OCI-LY7 (cell line): ENCODE measurements at regions not wholly inside any gene's neighbourhood (a gene's known extent, or its start where the extent isn't known, plus 50 kb on each side); places are given as distances from the start of the nearest gene placed in this dataset.

Experiments used
- BruUV-seq: library from RNA; stranded (reverse); fragments of 400-500 nt; replicated peaks from 2 replicates; lab custom pipeline; 2021; lab: Mats Ljungman, UMichigan
- CTCF ChIA-PET: fragments of 300-600 bp; sonication (Branson Sonifier 250); formaldehyde crosslinking; loops from one replicate; lab custom pipeline; 2022; ENCODE audit warnings: antibody characterized with exemption; ENCODE audit not compliant: unreplicated experiment; lab: Charles Lee
- POLR2A ChIA-PET: fragments of 300-600 bp; sonication (Branson Sonifier 250); formaldehyde crosslinking; loops from one replicate; lab custom pipeline; 2022; ENCODE audit warnings: antibody characterized with exemption; lab: Charles Lee
- DNase-seq: peaks from one replicate; pipeline ENCODE4 v3.0.0-alpha.2; 2015; ENCODE audit warnings: low spot score
- H2AFZ ChIP-seq: fragments of 200-600 bp; sonication (generic), shearing (Covaris generic); 2 replicates; pipeline ENCODE4 v1.6.1; 2014; ENCODE audit warnings: mild to moderate bottlenecking, antibody characterized with exemption, low read length, moderate library complexity
- H3K27ac ChIP-seq: fragments of 200-600 bp; sonication (generic); 2 replicates; pipeline ENCODE4 v1.5.1; 2014; ENCODE audit warnings: mixed run types, low read depth, mild to moderate bottlenecking, moderate library complexity, low read length, inconsistent platforms; ENCODE audit not compliant: poor library complexity, severe bottlenecking
- H3K36me3 ChIP-seq: fragments of 200-600 bp; sonication (generic); 2 replicates; pipeline ENCODE4 v1.6.1; 2014; ENCODE audit warnings: mild to moderate bottlenecking, antibody characterized with exemption, low read length, moderate library complexity, mixed read lengths; ENCODE audit not compliant: insufficient read depth
- H3K4me1 ChIP-seq: fragments of 200-600 bp; sonication (generic); 2 replicates; pipeline ENCODE4 v1.5.1; 2014; ENCODE audit warnings: mild to moderate bottlenecking, low read length; ENCODE audit not compliant: insufficient read depth, poor library complexity, severe bottlenecking
- H3K4me2 ChIP-seq: fragments of 200-600 bp; sonication (generic); 2 replicates; pipeline ENCODE4 v1.6.1; 2014; ENCODE audit warnings: mild to moderate bottlenecking, low read length
- H3K4me3 ChIP-seq: fragments of 200-600 bp; sonication (generic); 2 replicates; pipeline ENCODE4 v1.5.1; 2014; ENCODE audit warnings: mild to moderate bottlenecking, low read depth, low read length; ENCODE audit not compliant: poor library complexity, severe bottlenecking
- H3K79me2 ChIP-seq: fragments of 200-600 bp; sonication (generic); 2 replicates; pipeline ENCODE4 v1.6.1; 2016; ENCODE audit warnings: low read depth, mild to moderate bottlenecking, low read length, moderate library complexity, mixed read lengths; ENCODE audit not compliant: insufficient read depth
- H3K9me2 ChIP-seq: fragments of 200-600 bp; sonication (generic); 2 replicates; pipeline ENCODE4 v1.6.1; 2016; ENCODE audit warnings: mild to moderate bottlenecking, low read length, mixed read lengths; ENCODE audit not compliant: insufficient read depth
- H3K9me3 ChIP-seq: fragments of 200-600 bp; sonication (generic); 2 replicates; pipeline ENCODE4 v1.6.1; 2014; ENCODE audit warnings: mild to moderate bottlenecking, mixed run types, low read length, mixed read lengths
- H4K20me1 ChIP-seq: fragments of 200-600 bp; sonication (generic); 2 replicates; pipeline ENCODE4 v1.6.1; 2014; ENCODE audit warnings: mild to moderate bottlenecking, antibody characterized with exemption, low read length, moderate library complexity, mixed read lengths; ENCODE audit not compliant: insufficient read depth
- CTCF ChIP-seq: fragments of 200-600 bp; sonication (generic); conservative IDR thresholded peaks from 2 replicates; pipeline ENCODE4 v1.5.1; 2014; ENCODE audit warnings: mild to moderate bottlenecking, antibody characterized with exemption, low read length, moderate library complexity, mixed read lengths
- EZH2phosphoT487 ChIP-seq: fragments of 200-600 bp; sonication (generic); IDR thresholded peaks from 2 replicates; pipeline ENCODE4 v1.6.1; 2018; ENCODE audit warnings: low read depth, borderline replicate concordance, mild to moderate bottlenecking, mixed run types, antibody characterized with exemption, low read length, moderate library complexity, mixed read lengths
- intact Hi-C: fragments of 100-400 bp; cut with micrococcal nuclease; formaldehyde crosslinking; loops from one replicate; pipeline ENCODE4 v1.10.0; 2022; ENCODE audit not compliant: unreplicated experiment

- H3K79me2 ChIP-seq = no peaks in the 10 kb centered on the region
- no peak overlapping the region for H3K27ac ChIP-seq
- intact Hi-C loops = no loop called here
- no TSS peak for BruUV-seq
- H3K9me2 ChIP-seq = no peaks in the 10 kb centered on the region
- no peak for DNase-seq
- no peaks in the 10 kb centered on the region for H3K36me3 ChIP-seq
- POLR2A ChIA-PET = no interaction called here
- H3K9me3 ChIP-seq = no peaks in the 10 kb centered on the region
- CTCF ChIA-PET = no interaction called here
- TF ChIP-seq CTCF (no peak), EZH2phosphoT487 (no peak)
- no peaks in the 10 kb centered on the region for H4K20me1 ChIP-seq
- H3K4me1 ChIP-seq = no peaks in the 10 kb centered on the region
- H3K4me3 ChIP-seq = no peak overlapping the region
- H3K4me2 ChIP-seq = no peak overlapping the region
- H2AFZ ChIP-seq = no peak overlapping the region
Measured at GRCh38 chr22:47446331-47446730, 683.9 kb downstream of the TBC1D22A start.

GRCh38 chr22:47445716-47446290, 683.4 kb downstream of the TBC1D22A start:
- no peak for DNase-seq
- Histone ChIP-seq H3K9me2 (no peaks in the 10 kb centered on the region), H3K4me3 (no peak overlapping the region), H3K36me3 (no peaks in the 10 kb centered on the region), H4K20me1 (no peaks in the 10 kb centered on the region), H2AFZ (no peak overlapping the region), H3K79me2 (no peaks in the 10 kb centered on the region), H3K4me1 (no peaks in the 10 kb centered on the region), H3K27ac (no peak overlapping the region), H3K4me2 (no peak overlapping the region), H3K9me3 (no peaks in the 10 kb centered on the region)
- ChIA-PET POLR2A (no interaction called here), CTCF (no interaction called here)
- TF ChIP-seq EZH2phosphoT487 = no peak
- TF ChIP-seq CTCF = no peak
- intact Hi-C loops = no loop called here
- no TSS peak for BruUV-seq

- ChIA-PET POLR2A (no interaction called here), CTCF (no interaction called here)
- Histone ChIP-seq H3K4me2 (no peak overlapping the region), H4K20me1 (no peaks in the 10 kb centered on the region), H3K27ac (no peak overlapping the region), H3K9me3 (no peaks in the 10 kb centered on the region), H3K79me2 (no peaks in the 10 kb centered on the region), H3K4me3 (no peak overlapping the region), H3K9me2 (no peaks in the 10 kb centered on the region), H2AFZ (no peak overlapping the region), H3K4me1 (no peaks in the 10 kb centered on the region), H3K36me3 (no peaks in the 10 kb centered on the region)
- DNase-seq = no peak
- BruUV-seq = no TSS peak
- intact Hi-C loops = no loop called here
- TF ChIP-seq EZH2phosphoT487 (no peak), CTCF (no peak)
Measured at GRCh38 chr22:47445212-47445611, 682.8 kb downstream of the TBC1D22A start.
